PFSK-1 (cell line): ENCODE measurements at regions not wholly inside any gene's neighbourhood (a gene's known extent, or its start where the extent isn't known, plus 50 kb on each side); places are given as distances from the start of the nearest gene placed in this dataset.

Experiments
- FOXP2 ChIP-seq: optimal IDR thresholded peaks from 2 replicates; pipeline ENCODE3; 2011; ENCODE audit warnings: borderline replicate concordance, control low read depth, inconsistent platforms; ENCODE audit not compliant: insufficient read depth; ENCODE audit errors: extremely low read length, extremely low read depth
- POLR2AphosphoS5 ChIP-seq: IDR thresholded peaks from 2 replicates; pipeline ENCODE4 v1.6.1; 2012; ENCODE audit warnings: low read depth, mild to moderate bottlenecking, control low read depth, low read length, moderate library complexity
- SIN3A ChIP-seq: IDR thresholded peaks from 2 replicates; pipeline ENCODE4 v1.6.1; 2012; ENCODE audit warnings: mild to moderate bottlenecking, low read length, moderate library complexity, borderline replicate concordance; ENCODE audit not compliant: insufficient read depth
- TAF1 ChIP-seq: IDR thresholded peaks from 2 replicates; pipeline ENCODE4 v1.6.1; 2012; ENCODE audit warnings: low read length, control low read depth, borderline replicate concordance; ENCODE audit not compliant: insufficient read depth
- TF ChIP-seq, protein P1 (sequence below), 2 experiments: IDR thresholded peaks; 2 replicates each; pipeline versions ENCODE4 v1.6.1 to v1.8.0; 2011 to 2012; ENCODE audit warnings: low read depth in 2 of 2, low read length in 2 of 2, control low read depth in 1 of 2, inconsistent platforms in 1 of 2, mild to moderate bottlenecking in 1 of 2, moderate library complexity in 1 of 2; ENCODE audit not compliant: insufficient read depth in 1 of 2

DNA sequence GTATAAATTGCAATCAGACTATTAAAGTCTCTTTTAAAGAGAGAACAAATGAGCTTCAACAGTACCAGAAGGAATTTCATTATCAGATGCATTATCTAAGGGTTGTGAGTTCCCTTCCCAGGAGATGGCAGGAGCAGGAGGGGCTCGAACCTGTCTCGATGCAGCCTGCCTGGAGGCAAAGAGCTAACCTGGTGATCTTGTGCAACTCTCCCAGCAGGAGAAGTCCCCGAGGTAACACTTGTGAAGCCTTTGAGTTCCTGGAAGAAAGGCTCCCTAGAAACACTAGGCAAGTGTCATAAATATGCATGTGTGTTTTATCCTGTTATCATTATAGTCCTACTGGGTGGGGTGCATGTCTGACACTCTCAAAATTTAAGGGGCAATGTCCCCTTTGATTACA lies 232.2 kb upstream of the ARID1B start:
- no peak for TF ChIP-seq SIN3A
- TF ChIP-seq, protein P1, sequence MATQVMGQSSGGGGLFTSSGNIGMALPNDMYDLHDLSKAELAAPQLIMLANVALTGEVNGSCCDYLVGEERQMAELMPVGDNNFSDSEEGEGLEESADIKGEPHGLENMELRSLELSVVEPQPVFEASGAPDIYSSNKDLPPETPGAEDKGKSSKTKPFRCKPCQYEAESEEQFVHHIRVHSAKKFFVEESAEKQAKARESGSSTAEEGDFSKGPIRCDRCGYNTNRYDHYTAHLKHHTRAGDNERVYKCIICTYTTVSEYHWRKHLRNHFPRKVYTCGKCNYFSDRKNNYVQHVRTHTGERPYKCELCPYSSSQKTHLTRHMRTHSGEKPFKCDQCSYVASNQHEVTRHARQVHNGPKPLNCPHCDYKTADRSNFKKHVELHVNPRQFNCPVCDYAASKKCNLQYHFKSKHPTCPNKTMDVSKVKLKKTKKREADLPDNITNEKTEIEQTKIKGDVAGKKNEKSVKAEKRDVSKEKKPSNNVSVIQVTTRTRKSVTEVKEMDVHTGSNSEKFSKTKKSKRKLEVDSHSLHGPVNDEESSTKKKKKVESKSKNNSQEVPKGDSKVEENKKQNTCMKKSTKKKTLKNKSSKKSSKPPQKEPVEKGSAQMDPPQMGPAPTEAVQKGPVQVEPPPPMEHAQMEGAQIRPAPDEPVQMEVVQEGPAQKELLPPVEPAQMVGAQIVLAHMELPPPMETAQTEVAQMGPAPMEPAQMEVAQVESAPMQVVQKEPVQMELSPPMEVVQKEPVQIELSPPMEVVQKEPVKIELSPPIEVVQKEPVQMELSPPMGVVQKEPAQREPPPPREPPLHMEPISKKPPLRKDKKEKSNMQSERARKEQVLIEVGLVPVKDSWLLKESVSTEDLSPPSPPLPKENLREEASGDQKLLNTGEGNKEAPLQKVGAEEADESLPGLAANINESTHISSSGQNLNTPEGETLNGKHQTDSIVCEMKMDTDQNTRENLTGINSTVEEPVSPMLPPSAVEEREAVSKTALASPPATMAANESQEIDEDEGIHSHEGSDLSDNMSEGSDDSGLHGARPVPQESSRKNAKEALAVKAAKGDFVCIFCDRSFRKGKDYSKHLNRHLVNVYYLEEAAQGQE (IDR thresholded peaks at IDR 0.05; ENCODE audit: insufficient read depth in 1 of 2, low read depth in 2 of 2, low read length in 2 of 2), result no peak
- TF ChIP-seq TAF1, result no peak
- TF ChIP-seq POLR2AphosphoS5, result no peak
- no peak for TF ChIP-seq FOXP2

DNA sequence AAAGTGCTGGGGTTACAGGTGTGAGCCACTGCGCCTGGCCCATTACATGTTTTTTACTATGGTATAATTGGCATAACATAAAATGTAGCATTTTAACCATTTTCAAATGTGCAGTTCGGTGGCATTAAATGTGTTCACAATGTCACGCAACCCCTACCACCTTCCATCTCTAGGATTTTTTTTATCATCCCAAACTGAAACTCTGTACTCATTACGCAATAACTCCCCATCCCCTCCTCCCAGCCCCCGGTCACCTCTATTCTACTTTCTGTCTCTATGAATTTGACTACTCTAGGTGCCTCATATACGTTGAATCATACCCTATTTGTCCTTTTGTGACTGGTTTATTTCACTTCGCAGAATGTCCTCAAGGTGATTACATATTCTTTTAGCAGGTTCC lies 233.1 kb upstream of the ARID1B start:
- TF ChIP-seq POLR2AphosphoS5 (no peak), SIN3A (no peak), TAF1 (no peak), FOXP2 (no peak)
- TF ChIP-seq, protein P1 (IDR thresholded peaks at IDR 0.05; ENCODE audit: insufficient read depth in 1 of 2, low read depth in 2 of 2, low read length in 2 of 2), result no peak

DNA sequence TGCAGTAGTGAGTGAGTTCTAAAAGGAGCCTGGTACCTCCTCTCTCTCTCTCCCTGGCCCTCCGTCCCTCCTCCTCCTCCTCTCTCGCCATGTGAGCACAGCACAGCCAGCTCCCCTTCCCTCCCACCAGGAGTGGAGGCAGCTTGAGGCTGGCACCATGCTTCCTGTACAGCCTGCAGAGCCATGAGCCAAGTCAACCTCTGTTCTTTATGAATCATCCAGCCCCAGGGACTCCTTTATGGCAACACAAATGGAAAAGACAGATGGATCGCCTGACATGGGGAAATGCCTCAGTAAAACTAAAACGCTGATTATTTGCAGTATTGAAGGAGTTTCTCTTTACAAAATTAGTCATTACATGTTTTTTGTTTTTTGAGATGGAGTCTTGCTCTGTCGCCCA lies 233.7 kb upstream of the ARID1B start:
- TF ChIP-seq, protein P1 (IDR thresholded peaks at IDR 0.05; ENCODE audit: insufficient read depth in 1 of 2, low read depth in 2 of 2, low read length in 2 of 2), result no peak
- TF ChIP-seq POLR2AphosphoS5, result no peak
- no peak for TF ChIP-seq SIN3A
- no peak for TF ChIP-seq TAF1
- TF ChIP-seq FOXP2, result no peak

DNA sequence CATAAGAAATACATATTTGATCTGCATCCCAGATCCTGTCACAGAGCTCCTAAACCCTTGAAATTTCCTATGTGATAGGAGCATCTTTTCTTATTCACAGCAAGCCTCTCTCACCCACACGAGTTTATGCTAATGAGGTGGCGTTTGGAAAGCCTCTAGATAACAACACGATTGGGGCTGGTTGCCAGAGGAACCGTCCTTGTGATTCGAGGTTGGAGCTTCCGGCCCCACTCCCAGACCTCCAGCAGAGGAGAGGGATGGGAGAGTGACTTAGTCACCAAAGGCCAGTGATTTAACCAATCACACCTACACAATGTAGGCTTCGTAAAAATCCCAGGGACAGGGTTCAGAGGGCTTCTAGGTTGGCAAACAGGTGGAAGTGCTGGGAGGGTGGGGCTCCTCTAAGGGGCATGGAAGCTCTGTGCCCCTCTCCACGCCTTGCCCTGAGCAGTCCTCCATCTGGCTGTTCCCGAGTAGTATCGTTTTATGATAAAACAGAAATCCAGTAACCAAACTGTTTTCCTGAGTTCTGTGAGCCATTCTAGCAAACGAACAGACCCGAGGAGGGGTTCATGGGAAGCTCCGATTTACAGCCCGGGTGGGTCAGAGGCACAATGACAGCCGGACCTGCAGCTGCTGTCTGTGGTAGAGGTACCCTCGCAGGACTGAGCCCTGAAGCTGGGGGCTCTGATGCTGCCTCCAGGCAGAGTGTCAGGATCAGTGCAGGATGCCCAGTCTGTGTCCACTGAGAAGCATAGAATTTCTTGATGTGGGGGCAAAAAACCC lies 238.1 kb upstream of the ARID1B start:
- TF ChIP-seq SIN3A (no peak), TAF1 (no peak), POLR2AphosphoS5 (no peak), FOXP2 (no peak)
- TF ChIP-seq, protein P1 (IDR thresholded peaks at IDR 0.05; ENCODE audit: insufficient read depth in 1 of 2, low read depth in 2 of 2, low read length in 2 of 2), result no peak

DNA sequence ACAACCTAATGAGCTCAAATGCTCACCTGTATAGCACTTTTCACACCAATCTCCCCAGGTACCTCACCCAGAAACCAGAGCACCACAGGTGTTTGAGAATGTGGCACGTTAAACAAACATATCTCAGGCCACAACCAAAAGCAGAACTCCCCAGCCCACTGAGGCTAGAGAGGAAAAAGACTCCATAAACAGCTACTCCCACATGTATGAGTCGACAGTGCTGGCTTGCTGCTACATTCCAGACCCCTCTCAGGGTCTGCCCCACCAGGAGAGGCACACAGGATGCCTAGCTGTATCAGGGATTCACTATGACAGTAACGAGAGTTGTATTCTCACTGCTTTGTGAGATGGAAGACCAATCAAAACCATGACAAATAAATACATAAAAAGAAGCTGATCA lies 242.6 kb upstream of the ARID1B start:
- TF ChIP-seq, protein P1 (IDR thresholded peaks at IDR 0.05; ENCODE audit: insufficient read depth in 1 of 2, low read depth in 2 of 2, low read length in 2 of 2), result no peak
- TF ChIP-seq FOXP2 (no peak), SIN3A (no peak), POLR2AphosphoS5 (no peak), TAF1 (no peak)
